ENCODE measurements at regions not wholly inside any gene's neighbourhood (a gene's known extent, or its start where the extent isn't known, plus 50 kb on each side); places are given as distances from the start of the nearest gene placed in this dataset.

- intact Hi-C loops (cut with DNase I): loop anchor here (10.0 kb wide), 1 partner anchor 960 kb away; no protein-coding TSS in a partner anchor
These were observed 954.3 kb downstream of the PCDH7 start for GRCh38 chr4:31674313-31674947.

GRCh38 chr4:31678356-31678755 is 958.2 kb downstream of the PCDH7 start:
- no peak for DNase-seq (ENCODE audit: low spot score)
- H3K27ac ChIP-seq: no peak overlapping the region
- H3K9me3 ChIP-seq: no peaks in the 10 kb centered on the region
- H3K36me3 ChIP-seq: no peaks in the 10 kb centered on the region
- no peak overlapping the region for H3K4me3 ChIP-seq
- H3K4me1 ChIP-seq (replicated peaks): no peaks in the 10 kb centered on the region
- TF ChIP-seq POLR2A (IDR thresholded peaks at IDR 0.05) (no peak), CTCF (IDR thresholded peaks at IDR 0.05) (no peak), POLR2AphosphoS5 (IDR thresholded peaks at IDR 0.05) (no peak)
- intact Hi-C loops (cut with DNase I): loop anchor here (10.0 kb wide), 1 partner anchor 964 kb away; no protein-coding TSS in a partner anchor
- 79% methylated on average over 1 of the region's 1 CpG for WGBS
- no peaks in the 10 kb centered on the region for H3K27me3 ChIP-seq (replicated peaks; ENCODE audit: insufficient read depth)

More at GRCh38 chr4:31674313-31674947, 954.3 kb downstream of the PCDH7 start:
- Histone ChIP-seq H3K4me1 (replicated peaks) (no peaks in the 10 kb centered on the region), H3K9me3 (no peaks in the 10 kb centered on the region), H3K27me3 (replicated peaks; ENCODE audit: insufficient read depth) (no peaks in the 10 kb centered on the region), H3K36me3 (no peaks in the 10 kb centered on the region), H3K4me3 (no peak overlapping the region), H3K27ac (no peak overlapping the region)
- DNase-seq (ENCODE audit: low spot score): no peak
- no peak for TF ChIP-seq POLR2AphosphoS5 (IDR thresholded peaks at IDR 0.05)
- peak; percentile 15 to 44 (median 38) for TF ChIP-seq CTCF (IDR thresholded peaks at IDR 0.05)
- no peak for TF ChIP-seq POLR2A (IDR thresholded peaks at IDR 0.05)
- 68% methylated on average over 1 of the region's 1 CpG for WGBS

- H3K4me1 ChIP-seq (replicated peaks): no peaks in the 10 kb centered on the region
- 63% methylated on average over 3 of the region's 3 CpGs for WGBS
- H3K36me3 ChIP-seq: no peaks in the 10 kb centered on the region
- H3K4me3 ChIP-seq: no peak overlapping the region
- no peak for DNase-seq (ENCODE audit: low spot score)
- no peak for TF ChIP-seq CTCF (IDR thresholded peaks at IDR 0.05)
- no peak for TF ChIP-seq POLR2AphosphoS5 (IDR thresholded peaks at IDR 0.05)
- no peak for TF ChIP-seq POLR2A (IDR thresholded peaks at IDR 0.05)
- H3K27ac ChIP-seq: no peak overlapping the region
- intact Hi-C loops (cut with DNase I): no loop called here
- no peaks in the 10 kb centered on the region for H3K9me3 ChIP-seq
- no peaks in the 10 kb centered on the region for H3K27me3 ChIP-seq (replicated peaks; ENCODE audit: insufficient read depth)
These were observed 962.6 kb downstream of the PCDH7 start for GRCh38 chr4:31682796-31683195.

- no peak overlapping the region for H3K4me3 ChIP-seq
- no peaks in the 10 kb centered on the region for H3K36me3 ChIP-seq
- H3K27me3 ChIP-seq (replicated peaks; ENCODE audit: insufficient read depth): no peaks in the 10 kb centered on the region
- 43% methylated on average over 3 of the region's 3 CpGs for WGBS
- no peaks in the 10 kb centered on the region for H3K9me3 ChIP-seq
- H3K27ac ChIP-seq: no peak overlapping the region
- TF ChIP-seq POLR2A (IDR thresholded peaks at IDR 0.05) (no peak), POLR2AphosphoS5 (IDR thresholded peaks at IDR 0.05) (no peak), CTCF (IDR thresholded peaks at IDR 0.05) (no peak)
- H3K4me1 ChIP-seq (replicated peaks): no peaks in the 10 kb centered on the region
- intact Hi-C loops (cut with DNase I): no loop called here
- DNase-seq (ENCODE audit: low spot score): no peak
These were observed 967.7 kb downstream of the PCDH7 start for GRCh38 chr4:31687717-31688342.
